ENCODE measurements at regions not wholly inside any gene's neighbourhood (a gene's known extent, or its start where the extent isn't known, plus 50 kb on each side); places are given as distances from the start of the nearest gene placed in this dataset.

DNA sequence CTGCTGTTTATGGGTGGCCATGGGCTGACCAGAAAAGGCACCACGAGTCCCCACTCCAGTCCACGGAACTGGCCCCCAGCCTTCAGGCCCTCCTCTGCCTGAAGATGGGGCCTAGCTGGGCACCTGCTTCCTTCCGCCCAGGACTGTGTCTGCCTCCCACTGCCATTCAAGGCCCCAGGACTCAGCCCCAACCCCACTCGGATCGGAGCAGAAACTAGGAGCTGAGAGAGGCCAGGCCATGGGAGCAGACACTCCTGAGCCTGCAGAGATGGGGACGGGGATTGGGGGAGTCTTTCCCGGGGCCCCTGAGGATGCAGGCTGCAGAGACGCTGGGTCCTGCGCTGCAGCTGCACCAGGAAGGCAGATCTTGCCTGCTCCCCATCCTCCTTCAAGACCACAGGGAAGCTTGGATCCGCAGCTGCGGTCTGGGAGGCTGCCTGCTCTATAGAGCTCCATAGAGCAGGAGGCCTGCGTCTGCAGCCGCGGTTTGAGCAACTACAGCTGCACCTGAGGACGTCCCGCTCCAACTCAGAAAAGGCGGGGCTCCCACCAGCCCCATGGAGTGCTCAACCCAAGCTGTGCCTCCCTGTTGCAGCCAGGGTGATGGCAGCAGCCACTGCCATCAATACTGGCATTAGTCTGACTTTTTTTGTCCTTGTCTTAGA, 383.9 kb upstream of the TMCO5A start:
- intact Hi-C loops (cut with micrococcal nuclease): no loop called here
- Mint-ChIP-seq H3K27me3 (ENCODE audit: low read depth) (no peaks in the 10 kb centered on the region), H3K4me3 (no peak overlapping the region), H3K9me3 (peaks cover 4% of the 10 kb centered on the region), H3K36me3 (ENCODE audit: low read depth) (no peaks in the 10 kb centered on the region), H3K27ac (no peak overlapping the region), H3K4me1 (ENCODE audit: low read depth) (no peaks in the 10 kb centered on the region)
- DNase-seq: no peak
- CTCF ChIA-PET: interaction anchor here (1.2 kb wide), 1 partner anchor 17 kb away, joined by 3 read pairs; no protein-coding TSS in a partner anchor

DNA sequence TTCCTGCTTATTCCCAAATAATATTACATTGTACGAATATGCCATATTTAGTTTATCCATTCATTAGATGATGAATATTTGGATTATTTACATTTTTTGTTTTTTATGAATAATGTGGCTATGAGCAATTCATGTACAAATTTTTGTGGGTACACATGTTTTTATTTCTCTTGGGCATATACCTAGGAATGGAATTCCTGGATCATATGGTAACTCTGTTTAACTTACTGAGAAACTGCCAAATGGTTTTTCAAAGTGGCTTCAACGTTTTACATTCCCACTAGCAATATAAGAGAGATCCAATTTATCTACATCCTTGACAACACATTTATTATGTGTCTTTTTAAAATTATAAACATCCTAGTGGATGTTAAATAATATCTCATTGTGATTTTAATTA, 362.0 kb upstream of the TMCO5A start:
- Mint-ChIP-seq H3K36me3 (ENCODE audit: low read depth) (no peaks in the 10 kb centered on the region), H3K27me3 (ENCODE audit: low read depth) (no peaks in the 10 kb centered on the region), H3K4me3 (no peak overlapping the region), H3K27ac (no peak overlapping the region), H3K4me1 (ENCODE audit: low read depth) (no peaks in the 10 kb centered on the region), H3K9me3 (no peaks in the 10 kb centered on the region)
- CTCF ChIA-PET: no interaction called here
- intact Hi-C loops (cut with micrococcal nuclease): no loop called here
- no peak for DNase-seq

DNA sequence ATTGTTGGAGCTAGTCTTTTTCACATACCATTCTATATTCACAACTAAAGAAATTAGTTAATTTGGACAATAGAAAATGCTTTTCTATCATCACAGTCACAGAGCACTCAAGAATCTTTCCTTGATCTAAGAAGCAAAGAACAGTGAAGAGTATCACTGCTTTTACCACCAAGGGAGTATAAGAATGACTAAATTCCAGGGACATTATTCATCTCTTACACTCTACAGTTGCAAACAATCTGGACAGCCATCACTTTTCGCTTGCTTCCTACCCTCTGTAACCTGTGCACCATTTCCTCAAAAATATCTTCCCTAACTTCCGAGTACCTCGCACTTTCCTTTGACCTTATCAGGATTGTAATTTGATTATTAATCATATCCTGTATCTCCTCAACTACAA, 359.5 kb upstream of the TMCO5A start:
- no peak for DNase-seq
- Mint-ChIP-seq H3K4me1 (ENCODE audit: low read depth) (no peaks in the 10 kb centered on the region), H3K4me3 (no peak overlapping the region), H3K9me3 (no peaks in the 10 kb centered on the region), H3K36me3 (ENCODE audit: low read depth) (no peaks in the 10 kb centered on the region), H3K27me3 (ENCODE audit: low read depth) (no peaks in the 10 kb centered on the region), H3K27ac (no peak overlapping the region)
- CTCF ChIA-PET: no interaction called here
- intact Hi-C loops (cut with micrococcal nuclease): no loop called here

DNA sequence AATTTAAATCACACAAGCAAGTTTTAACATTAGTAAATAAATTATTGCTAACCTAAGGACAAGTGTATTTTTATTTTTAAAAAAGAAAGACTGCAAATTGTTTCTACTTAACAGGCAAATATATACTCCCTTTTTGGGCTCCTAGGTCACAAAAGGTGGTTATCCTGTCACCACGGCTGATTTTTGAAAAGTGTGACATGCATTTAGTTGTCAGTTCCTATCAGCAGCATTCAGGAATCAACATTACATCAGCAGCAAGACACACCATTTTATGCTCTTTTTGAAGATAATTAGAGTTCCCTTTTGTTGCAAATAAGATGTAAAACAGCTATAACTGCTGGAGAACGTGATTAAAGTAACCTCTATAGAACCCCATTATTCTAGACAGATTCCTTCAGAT, 357.5 kb upstream of the TMCO5A start:
- Mint-ChIP-seq H3K4me3 (no peak overlapping the region), H3K9me3 (no peaks in the 10 kb centered on the region), H3K36me3 (ENCODE audit: low read depth) (no peaks in the 10 kb centered on the region), H3K27me3 (ENCODE audit: low read depth) (no peaks in the 10 kb centered on the region), H3K27ac (no peak overlapping the region), H3K4me1 (ENCODE audit: low read depth) (no peaks in the 10 kb centered on the region)
- intact Hi-C loops (cut with micrococcal nuclease): no loop called here
- CTCF ChIA-PET: no interaction called here
- DNase-seq: no peak

DNA sequence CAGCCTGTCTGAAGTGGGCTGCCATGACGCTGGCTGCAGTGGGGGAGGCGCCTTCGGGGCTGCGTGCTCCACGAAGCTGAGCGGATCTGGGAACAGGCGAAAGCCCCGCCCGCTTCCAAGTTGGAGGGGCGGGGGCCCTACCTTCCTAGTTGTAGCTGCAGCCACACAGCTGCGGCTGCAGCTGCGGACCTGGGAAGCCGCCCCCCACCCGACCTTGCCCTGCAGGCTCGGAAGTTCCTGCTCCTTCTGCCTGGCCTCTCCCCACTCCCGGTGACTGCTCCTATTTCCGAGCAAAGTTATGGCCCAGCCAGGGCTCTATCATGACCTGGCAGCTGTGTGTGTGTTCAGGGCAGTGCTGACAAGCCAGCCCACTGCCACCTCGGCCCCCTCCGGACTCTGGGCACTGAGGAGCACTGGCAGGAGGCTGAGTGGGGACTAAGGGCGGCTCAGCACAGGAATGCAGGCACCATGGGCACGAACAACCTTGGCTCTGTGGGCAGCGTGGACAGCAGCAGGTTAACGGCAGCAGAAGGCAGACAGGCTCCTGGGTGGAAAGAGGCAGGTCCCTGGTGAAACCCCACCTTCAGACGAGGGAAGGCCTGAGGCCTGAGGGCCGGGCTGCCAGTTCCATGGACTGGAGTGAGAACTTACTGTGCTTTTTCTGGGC, 352.4 kb upstream of the TMCO5A start:
- no peaks in the 10 kb centered on the region for H3K36me3 Mint-ChIP-seq (ENCODE audit: low read depth)
- DNase-seq: no peak
- H3K9me3 Mint-ChIP-seq: peaks cover 3% of the 10 kb centered on the region
- CTCF ChIA-PET: no interaction called here
- H3K4me3 Mint-ChIP-seq: no peak overlapping the region
- no peaks in the 10 kb centered on the region for H3K27me3 Mint-ChIP-seq (ENCODE audit: low read depth)
- intact Hi-C loops (cut with micrococcal nuclease): no loop called here
- no peaks in the 10 kb centered on the region for H3K4me1 Mint-ChIP-seq (ENCODE audit: low read depth)
- H3K27ac Mint-ChIP-seq: no peak overlapping the region

DNA sequence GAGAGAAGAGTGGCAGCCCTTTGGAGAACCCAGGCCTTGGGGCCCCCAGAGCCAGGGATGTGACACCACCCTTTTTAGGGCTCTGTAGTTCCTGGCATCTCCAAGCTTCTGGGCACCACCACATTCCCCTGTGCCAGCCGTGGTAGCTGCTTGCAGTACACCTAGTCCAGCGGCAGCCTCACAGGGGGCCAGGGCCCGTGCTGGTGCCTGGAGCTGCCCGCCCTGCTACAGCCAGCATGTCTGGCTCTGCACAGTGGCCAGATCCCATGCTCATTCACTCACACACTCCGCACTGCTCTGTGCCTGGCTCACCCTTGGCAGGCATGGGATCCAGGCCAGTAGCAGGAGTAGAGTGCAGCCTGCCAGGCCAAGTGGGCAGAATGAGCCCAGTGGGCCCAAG, 351.6 kb upstream of the TMCO5A start:
- no peaks in the 10 kb centered on the region for H3K36me3 Mint-ChIP-seq (ENCODE audit: low read depth)
- H3K4me3 Mint-ChIP-seq: no peak overlapping the region
- intact Hi-C loops (cut with micrococcal nuclease): no loop called here
- CTCF ChIA-PET: no interaction called here
- no peaks in the 10 kb centered on the region for H3K4me1 Mint-ChIP-seq (ENCODE audit: low read depth)
- peaks cover 6% of the 10 kb centered on the region for H3K9me3 Mint-ChIP-seq
- H3K27ac Mint-ChIP-seq: no peak overlapping the region
- H3K27me3 Mint-ChIP-seq (ENCODE audit: low read depth): no peaks in the 10 kb centered on the region
- DNase-seq: no peak

DNA sequence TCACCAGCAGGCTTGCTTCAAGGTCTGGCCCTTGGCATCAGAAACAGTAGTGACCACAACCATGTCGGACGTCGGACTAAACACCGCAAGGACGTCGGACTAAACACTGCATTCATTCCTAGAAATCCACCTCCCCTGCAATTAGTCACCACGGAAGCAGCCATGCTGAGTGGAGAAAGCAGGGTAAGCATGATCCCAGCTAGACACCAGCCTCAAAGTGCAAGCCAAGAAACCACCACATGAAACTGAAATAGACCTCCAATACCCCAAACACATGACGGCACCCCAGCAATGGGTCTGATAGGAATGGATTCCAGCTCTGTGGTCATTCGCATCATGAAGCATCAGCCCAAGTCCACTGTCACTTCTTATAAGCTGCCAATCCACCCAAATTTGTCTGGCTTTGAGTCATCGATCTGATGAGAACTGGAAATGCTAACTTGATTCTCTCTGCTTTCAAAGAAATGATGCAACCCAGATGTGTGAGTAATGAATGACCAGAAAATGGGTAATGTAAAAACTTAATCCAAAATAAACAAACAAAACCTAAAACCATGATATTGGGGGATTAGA, 348.3 kb upstream of the TMCO5A start:
- Mint-ChIP-seq H3K27ac (no peak overlapping the region), H3K4me3 (no peak overlapping the region), H3K9me3 (peaks cover 6% of the 10 kb centered on the region), H3K36me3 (ENCODE audit: low read depth) (no peaks in the 10 kb centered on the region), H3K4me1 (ENCODE audit: low read depth) (no peaks in the 10 kb centered on the region), H3K27me3 (ENCODE audit: low read depth) (no peaks in the 10 kb centered on the region)
- CTCF ChIA-PET: no interaction called here
- intact Hi-C loops (cut with micrococcal nuclease): no loop called here
- DNase-seq: no peak

DNA sequence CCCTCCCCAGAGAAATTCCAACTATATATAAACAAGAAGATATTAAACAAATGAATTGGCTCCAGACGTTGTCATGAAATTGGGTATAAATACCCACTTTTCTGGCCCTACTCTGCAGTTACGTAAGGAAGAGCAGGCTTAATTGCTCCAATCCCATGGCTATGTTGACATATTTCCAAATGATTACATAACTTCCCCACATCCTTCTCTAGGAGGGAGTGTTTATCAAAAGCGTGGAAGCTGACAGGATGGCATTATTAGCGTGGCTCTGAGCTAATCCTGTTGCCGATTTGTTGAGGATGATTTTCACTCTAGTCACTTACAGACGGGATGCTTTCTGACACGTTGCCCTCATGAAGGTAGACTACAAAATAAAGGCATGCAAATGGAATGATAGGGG, 347.5 kb upstream of the TMCO5A start:
- Mint-ChIP-seq H3K9me3 (peaks cover 6% of the 10 kb centered on the region), H3K4me3 (no peak overlapping the region), H3K36me3 (ENCODE audit: low read depth) (no peaks in the 10 kb centered on the region), H3K27me3 (ENCODE audit: low read depth) (no peaks in the 10 kb centered on the region), H3K27ac (no peak overlapping the region), H3K4me1 (ENCODE audit: low read depth) (no peaks in the 10 kb centered on the region)
- no peak for DNase-seq
- CTCF ChIA-PET: no interaction called here
- intact Hi-C loops (cut with micrococcal nuclease): no loop called here

DNA sequence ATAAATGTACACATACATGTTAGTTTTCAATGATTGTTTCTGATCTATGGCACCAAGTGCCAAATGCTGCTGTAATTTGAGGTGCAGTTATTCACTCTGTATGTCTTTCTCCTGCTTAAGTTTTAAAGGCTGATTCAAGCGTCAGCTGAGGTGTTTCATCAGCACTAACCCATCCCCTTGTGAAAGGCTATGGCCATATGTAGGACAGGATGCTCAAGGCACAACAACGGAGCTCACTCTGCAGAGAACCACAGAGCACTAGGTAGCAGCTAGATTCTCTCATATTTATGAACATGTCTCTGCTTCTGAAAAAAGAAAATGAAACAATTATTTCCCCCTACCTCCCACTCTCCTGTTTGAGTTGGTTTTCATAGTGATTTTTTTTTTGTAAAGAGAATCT, 340.0 kb upstream of the TMCO5A start:
- Mint-ChIP-seq H3K4me1 (ENCODE audit: low read depth) (no peaks in the 10 kb centered on the region), H3K9me3 (no peaks in the 10 kb centered on the region), H3K4me3 (no peak overlapping the region), H3K27me3 (ENCODE audit: low read depth) (no peaks in the 10 kb centered on the region), H3K27ac (no peak overlapping the region), H3K36me3 (ENCODE audit: low read depth) (no peaks in the 10 kb centered on the region)
- no peak for DNase-seq
- CTCF ChIA-PET: no interaction called here
- intact Hi-C loops (cut with micrococcal nuclease): no loop called here

DNA sequence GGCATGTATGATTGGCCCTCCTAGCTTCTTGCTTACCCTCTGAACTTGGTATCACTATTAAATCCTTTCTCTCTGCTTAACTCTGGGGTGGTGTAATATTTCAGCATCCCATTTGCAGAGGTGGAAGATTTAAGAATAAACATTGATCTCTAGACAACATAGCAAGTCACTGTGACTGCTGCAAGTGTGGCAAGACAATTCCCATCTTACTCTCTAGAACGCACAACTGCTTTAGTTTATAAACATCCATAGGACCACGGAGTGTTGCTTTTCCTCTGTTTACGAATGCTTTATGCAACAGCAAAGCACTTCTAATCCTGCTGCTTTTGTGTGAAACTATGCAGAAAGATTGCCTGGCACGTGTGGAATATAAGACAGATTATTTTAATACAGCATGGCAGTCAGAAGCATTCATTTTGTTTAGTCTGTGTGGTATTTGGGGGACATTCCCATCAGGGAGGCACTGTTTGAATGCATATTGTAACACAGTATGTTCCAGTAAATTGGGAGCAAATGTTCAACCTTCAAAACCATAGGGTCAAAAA, 338.9 kb upstream of the TMCO5A start:
- no peaks in the 10 kb centered on the region for H3K36me3 Mint-ChIP-seq (ENCODE audit: low read depth)
- no peaks in the 10 kb centered on the region for H3K27me3 Mint-ChIP-seq (ENCODE audit: low read depth)
- DNase-seq: no peak
- intact Hi-C loops (cut with micrococcal nuclease): no loop called here
- H3K4me3 Mint-ChIP-seq: no peak overlapping the region
- H3K9me3 Mint-ChIP-seq: no peaks in the 10 kb centered on the region
- H3K4me1 Mint-ChIP-seq (ENCODE audit: low read depth): no peaks in the 10 kb centered on the region
- no peak overlapping the region for H3K27ac Mint-ChIP-seq
- CTCF ChIA-PET: no interaction called here

DNA sequence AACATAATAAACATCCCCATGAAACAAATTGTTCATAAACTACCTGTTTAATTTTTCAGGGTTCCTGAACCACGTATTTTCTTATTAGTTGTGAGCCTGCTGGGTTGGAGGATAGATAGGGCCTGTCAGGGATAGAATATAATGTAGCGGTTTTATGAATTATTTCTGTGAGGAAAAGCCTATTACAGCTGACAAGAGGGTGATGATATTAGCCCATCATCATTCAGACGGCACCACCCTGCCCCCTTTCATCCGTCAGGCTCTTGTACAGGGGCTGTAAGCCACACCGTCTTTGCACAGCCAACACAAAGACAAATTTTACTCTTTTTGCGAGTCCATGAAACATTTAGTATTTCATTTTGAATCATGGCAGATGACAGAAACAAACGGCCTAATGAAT, 335.3 kb upstream of the TMCO5A start:
- no peak for DNase-seq
- H3K36me3 Mint-ChIP-seq (ENCODE audit: low read depth): no peaks in the 10 kb centered on the region
- no peak overlapping the region for H3K4me3 Mint-ChIP-seq
- H3K4me1 Mint-ChIP-seq (ENCODE audit: low read depth): no peaks in the 10 kb centered on the region
- CTCF ChIA-PET: no interaction called here
- H3K27ac Mint-ChIP-seq: no peak overlapping the region
- intact Hi-C loops (cut with micrococcal nuclease): no loop called here
- H3K9me3 Mint-ChIP-seq: peaks cover 2% of the 10 kb centered on the region
- no peaks in the 10 kb centered on the region for H3K27me3 Mint-ChIP-seq (ENCODE audit: low read depth)

DNA sequence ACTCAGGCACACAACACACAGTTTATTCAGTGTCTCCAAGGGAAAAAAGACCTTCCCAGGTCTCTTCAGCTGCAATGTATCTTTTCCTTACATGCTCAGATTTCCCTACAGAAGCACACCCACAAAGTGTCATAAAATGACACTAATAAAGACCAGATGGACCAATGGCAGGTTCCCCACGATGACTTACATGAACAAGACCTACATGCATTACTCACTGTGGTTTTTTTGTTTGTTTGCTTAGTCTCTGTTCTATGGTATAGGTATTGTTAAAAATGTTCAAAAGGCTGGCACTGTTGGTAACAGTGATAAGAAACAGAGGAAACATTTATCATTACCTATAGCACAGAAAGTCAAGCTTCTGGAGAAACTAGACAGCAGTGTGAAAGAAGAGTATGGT, 318.2 kb upstream of the TMCO5A start:
- intact Hi-C loops (cut with micrococcal nuclease): no loop called here
- H3K27ac Mint-ChIP-seq: no peak overlapping the region
- DNase-seq: no peak
- H3K4me1 Mint-ChIP-seq (ENCODE audit: low read depth): no peaks in the 10 kb centered on the region
- CTCF ChIA-PET: no interaction called here
- H3K4me3 Mint-ChIP-seq: no peak overlapping the region
- H3K36me3 Mint-ChIP-seq (ENCODE audit: low read depth): no peaks in the 10 kb centered on the region
- no peaks in the 10 kb centered on the region for H3K27me3 Mint-ChIP-seq (ENCODE audit: low read depth)
- peaks cover 6% of the 10 kb centered on the region for H3K9me3 Mint-ChIP-seq

DNA sequence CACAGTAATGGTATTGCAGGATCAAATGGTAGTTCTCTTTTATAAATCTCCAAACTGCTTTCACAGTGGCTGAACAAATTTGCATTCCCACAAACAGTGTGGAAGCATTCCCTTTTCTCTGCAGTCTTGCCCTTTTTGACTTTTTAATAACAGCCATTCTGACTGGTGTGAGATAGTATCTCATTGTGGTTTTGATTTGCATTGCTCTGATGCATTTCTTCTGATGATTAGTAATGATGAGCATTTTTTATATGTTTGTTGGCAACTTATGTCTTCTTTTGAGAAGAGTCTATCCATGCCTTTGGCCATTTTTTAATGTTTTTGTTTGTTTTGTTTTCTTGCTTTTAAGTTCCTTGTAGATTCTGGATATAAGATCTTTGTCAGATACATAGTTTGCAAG, 316.1 kb upstream of the TMCO5A start:
- CTCF ChIA-PET: no interaction called here
- H3K27ac Mint-ChIP-seq: no peak overlapping the region
- H3K4me1 Mint-ChIP-seq (ENCODE audit: low read depth): no peaks in the 10 kb centered on the region
- peaks cover 6% of the 10 kb centered on the region for H3K9me3 Mint-ChIP-seq
- no peak overlapping the region for H3K4me3 Mint-ChIP-seq
- no peaks in the 10 kb centered on the region for H3K36me3 Mint-ChIP-seq (ENCODE audit: low read depth)
- intact Hi-C loops (cut with micrococcal nuclease): no loop called here
- no peak for DNase-seq
- no peaks in the 10 kb centered on the region for H3K27me3 Mint-ChIP-seq (ENCODE audit: low read depth)

All from activated naive CD4-positive, alpha-beta T cell treated with anti-CD3 and anti-CD28 coated beads for 36 hours (primary cell).